GM23338 (cell line): ENCODE measurements at regions not wholly inside any gene's neighbourhood (a gene's known extent, or its start where the extent isn't known, plus 50 kb on each side); places are given as distances from the start of the nearest gene placed in this dataset.

ENCODE experiments used
- ATAC-seq: fragments of 200-7000 bp; cut with Tn5 transposase; 3 replicates; pipeline ENCODE4 v1.9.1; 2020
- DNase-seq: peaks from one replicate; pipeline ENCODE4 v3.0.0-alpha.2; 2015; ENCODE audit warnings: low spot score
- H2AFZ ChIP-seq: fragments of 200-600 bp; sonication (generic); 2 replicates; pipeline ENCODE4 v1.8.0; 2016; ENCODE audit warnings: antibody characterized with exemption, mild to moderate bottlenecking, moderate library complexity
- H3F3A ChIP-seq: fragments of 200-600 bp; sonication (generic); replicated peaks from 2 replicates; pipeline ENCODE4 v1.8.0; 2017; ENCODE audit warnings: antibody characterized with exemption, mixed run types, low read depth
- H3K27ac ChIP-seq: fragments of 200-600 bp; sonication (generic); 2 replicates; pipeline ENCODE4 v1.6.1; 2016; ENCODE audit warnings: low read depth
- H3K27me3 ChIP-seq: fragments of 200-600 bp; sonication (generic); 2 replicates; pipeline ENCODE4 v1.8.0; 2016; ENCODE audit warnings: mild to moderate bottlenecking, mixed run types, moderate library complexity; ENCODE audit not compliant: insufficient read depth
- H3K36me3 ChIP-seq: fragments of 200-600 bp; sonication (generic); 2 replicates; pipeline ENCODE4 v1.8.0; 2016; ENCODE audit warnings: mild to moderate bottlenecking; ENCODE audit not compliant: insufficient read depth
- H3K4me1 ChIP-seq: fragments of 200-600 bp; sonication (generic); 2 replicates; pipeline ENCODE4 v1.8.0; 2016; ENCODE audit warnings: mild to moderate bottlenecking, moderate library complexity; ENCODE audit not compliant: insufficient read depth
- H3K4me2 ChIP-seq: fragments of 200-600 bp; sonication (generic); 2 replicates; pipeline ENCODE4 v1.7.1; 2017; ENCODE audit warnings: mixed run types
- H3K4me3 ChIP-seq: fragments of 200-600 bp; sonication (generic); 2 replicates; pipeline ENCODE4 v1.6.1; 2016; ENCODE audit warnings: mixed run types
- H3K79me2 ChIP-seq: fragments of 200-600 bp; sonication (generic); replicated peaks from 2 replicates; pipeline ENCODE4 v1.8.0; 2017; ENCODE audit warnings: mild to moderate bottlenecking; ENCODE audit not compliant: insufficient read depth
- H3K9me2 ChIP-seq: fragments of 200-600 bp; sonication (generic); 2 replicates; pipeline ENCODE4 v1.8.0; 2017; ENCODE audit not compliant: insufficient read depth
- H4K20me1 ChIP-seq: fragments of 200-600 bp; sonication (generic); replicated peaks from 2 replicates; pipeline ENCODE4 v1.8.0; 2017; ENCODE audit warnings: mild to moderate bottlenecking; ENCODE audit not compliant: insufficient read depth
- H3K27ac Mint-ChIP-seq: 2 replicates; pipeline ENCODE4 v1.8.0; 2020; ENCODE audit warnings: inconsistent platforms, mild to moderate bottlenecking, moderate library complexity, mixed read lengths
- H3K27me3 Mint-ChIP-seq: 3 replicates; pipeline ENCODE4 v1.8.0; 2022; ENCODE audit warnings: low read depth, mild to moderate bottlenecking, moderate library complexity, mixed read lengths, inconsistent platforms; ENCODE audit not compliant: insufficient read depth, poor library complexity
- H3K36me3 Mint-ChIP-seq: 3 replicates; pipeline ENCODE4 v1.8.0; 2021; ENCODE audit warnings: low read depth, mild to moderate bottlenecking, inconsistent platforms, moderate library complexity, mixed read lengths
- H3K4me1 Mint-ChIP-seq: 3 replicates; pipeline ENCODE4 v1.8.0; 2020; ENCODE audit warnings: mild to moderate bottlenecking, inconsistent platforms, mixed read lengths
- H3K4me3 Mint-ChIP-seq: 3 replicates; pipeline ENCODE4 v1.8.0; 2021; ENCODE audit warnings: moderate library complexity, mild to moderate bottlenecking, inconsistent platforms, mixed read lengths
- H3K9me3 Mint-ChIP-seq: 3 replicates; pipeline ENCODE4 v1.8.0; 2020; ENCODE audit warnings: moderate library complexity, mild to moderate bottlenecking, inconsistent platforms, mixed read lengths
- CREB1 ChIP-seq: fragments of 250-450 bp; sonication (Bioruptor Pico); IDR thresholded peaks from 2 replicates; pipeline ENCODE4 v1.5.0; 2020; ENCODE audit warnings: low read depth, mild to moderate bottlenecking, moderate library complexity
- CTCF ChIP-seq, 2 experiments: fragments of 200-600 bp in 1 of 2; sonication (generic) in 1 of 2; conservative IDR thresholded peaks; 2 replicates each; pipeline versions ENCODE4 v1.5.1 to v1.6.1; 2016 to 2017; ENCODE audit warnings: antibody characterized with exemption in 2 of 2, low read depth in 2 of 2, mild to moderate bottlenecking in 2 of 2, moderate library complexity in 1 of 2
- ETS1 ChIP-seq: IDR thresholded peaks from 2 replicates; pipeline ENCODE4 v1.6.1; 2016; ENCODE audit warnings: antibody characterized with exemption
- EZH2 ChIP-seq: fragments of 200-600 bp; sonication (generic); IDR thresholded peaks from one replicate; pipeline ENCODE4 v1.8.0; 2017; ENCODE audit warnings: antibody characterized with exemption, mild to moderate bottlenecking, low read depth; ENCODE audit not compliant: unreplicated experiment
- EZH2phosphoT487 ChIP-seq: fragments of 200-600 bp; sonication (generic); IDR thresholded peaks from one replicate; pipeline ENCODE4 v1.8.1; 2018; ENCODE audit warnings: antibody characterized with exemption; ENCODE audit not compliant: unreplicated experiment
- JUNB ChIP-seq: IDR thresholded peaks from one replicate; pipeline ENCODE4 v1.6.1; 2016; ENCODE audit warnings: antibody characterized with exemption; ENCODE audit not compliant: unreplicated experiment
- NANOG ChIP-seq: IDR thresholded peaks from 2 replicates; pipeline ENCODE4 v1.6.1; 2016; ENCODE audit warnings: antibody characterized with exemption, borderline replicate concordance
- POLR2AphosphoS5 ChIP-seq: IDR thresholded peaks from 2 replicates; pipeline ENCODE4 v1.6.1; 2016; ENCODE audit warnings: antibody characterized with exemption, low read depth
- REST ChIP-seq: IDR thresholded peaks from one replicate; pipeline ENCODE4 v1.6.1; 2018; ENCODE audit warnings: antibody characterized with exemption; ENCODE audit not compliant: unreplicated experiment
- STAT1 ChIP-seq: IDR thresholded peaks from one replicate; pipeline ENCODE4 v1.6.1; 2016; ENCODE audit warnings: antibody characterized with exemption; ENCODE audit not compliant: unreplicated experiment
- ZNF114 ChIP-seq: fragments of 250-450 bp; sonication (Bioruptor Pico); IDR thresholded peaks from 2 replicates; pipeline ENCODE4 v1.5.0; 2020; ENCODE audit warnings: mild to moderate bottlenecking, moderate library complexity
- ZNF331 ChIP-seq: fragments of 250-450 bp; sonication (Bioruptor Pico); IDR thresholded peaks from 2 replicates; pipeline ENCODE4 v1.5.0; 2020; ENCODE audit warnings: low read depth, mild to moderate bottlenecking, moderate library complexity
- ZNF462 ChIP-seq: fragments of 250-450 bp; sonication (Bioruptor Pico); IDR thresholded peaks from 2 replicates; pipeline ENCODE4 v1.5.0; 2020; ENCODE audit warnings: mild to moderate bottlenecking, moderate library complexity

GRCh38 chr10:83625831-83626360 lies 513.4 kb upstream of the GHITM start:
- Histone ChIP-seq H3K27me3 (no peaks in the 10 kb centered on the region), H3K4me1 (no peaks in the 10 kb centered on the region), H3K79me2 (no peaks in the 10 kb centered on the region), H3K4me3 (no peak overlapping the region), H4K20me1 (no peaks in the 10 kb centered on the region), H3K36me3 (no peaks in the 10 kb centered on the region), H3F3A (no peaks in the 10 kb centered on the region), H2AFZ (no peak overlapping the region), H3K4me2 (no peak overlapping the region), H3K9me2 (no peaks in the 10 kb centered on the region; the same call in 1 of the 2 replicates), H3K27ac (no peak overlapping the region)
- TF ChIP-seq REST = no peak
- TF ChIP-seq JUNB = no peak
- no peak for TF ChIP-seq STAT1
- no peak for TF ChIP-seq EZH2
- TF ChIP-seq ZNF331 = no peak
- TF ChIP-seq EZH2phosphoT487 = no peak
- no peak for TF ChIP-seq ZNF114 (CRISPR knock-in tag)
- TF ChIP-seq CTCF (conservative IDR thresholded peaks at IDR 0.05; ENCODE audit: low read depth in 2 of 2) = no peak
- no peak for TF ChIP-seq ZNF462 (CRISPR knock-in tag)
- TF ChIP-seq ETS1 = no peak
- TF ChIP-seq NANOG = no peak
- no peak for TF ChIP-seq POLR2AphosphoS5
- no peak for TF ChIP-seq CREB1 (CRISPR knock-in tag)
- DNase-seq (no peak), ATAC-seq (no peak)
- no peaks in the 10 kb centered on the region for H3K4me1 Mint-ChIP-seq
- no peaks in the 10 kb centered on the region for H3K9me3 Mint-ChIP-seq
- no peak overlapping the region for H3K27ac Mint-ChIP-seq
- H3K27me3 Mint-ChIP-seq = no peaks in the 10 kb centered on the region
- no peaks in the 10 kb centered on the region for H3K36me3 Mint-ChIP-seq
- no peak overlapping the region for H3K4me3 Mint-ChIP-seq
